ACHN (cell line): ENCODE measurements at regions not wholly inside any gene's neighbourhood (a gene's known extent, or its start where the extent isn't known, plus 50 kb on each side); places are given as distances from the start of the nearest gene placed in this dataset.

Source experiments
- DNase-seq: peaks from one replicate; pipeline ENCODE4 v3.0.0-alpha.2; 2015
- in situ Hi-C: cut with HindIII; loops from 2 replicates; pipeline ENCODE4 v1.10.0; 2017; ENCODE audit warnings: low sequenced_read_pairs, low pct_ligation_motif_present, low pct_unique_long_range_greater_than_20kb

DNA sequence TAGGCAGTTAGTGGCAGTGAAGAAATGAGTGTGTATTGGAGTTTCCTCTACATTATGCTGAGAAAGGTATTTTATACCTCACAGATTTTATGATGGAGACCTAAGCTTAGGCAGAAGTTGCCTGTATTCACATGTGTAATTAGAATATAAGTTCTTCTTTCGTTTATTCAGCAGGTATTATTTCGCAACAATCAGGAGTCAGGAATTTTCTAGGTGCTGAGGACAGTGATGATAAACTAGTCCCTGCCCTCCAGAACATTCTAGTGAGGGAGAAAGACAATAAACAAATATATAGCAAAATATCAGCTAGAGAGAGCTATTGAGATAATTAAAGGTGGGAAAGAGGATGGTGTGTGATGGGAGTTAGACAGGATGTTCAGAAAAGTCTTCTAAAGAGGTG, 345.7 kb downstream of the GRIN2B start:
- DNase-seq = no peak
- in situ Hi-C loops = no loop called here

DNA sequence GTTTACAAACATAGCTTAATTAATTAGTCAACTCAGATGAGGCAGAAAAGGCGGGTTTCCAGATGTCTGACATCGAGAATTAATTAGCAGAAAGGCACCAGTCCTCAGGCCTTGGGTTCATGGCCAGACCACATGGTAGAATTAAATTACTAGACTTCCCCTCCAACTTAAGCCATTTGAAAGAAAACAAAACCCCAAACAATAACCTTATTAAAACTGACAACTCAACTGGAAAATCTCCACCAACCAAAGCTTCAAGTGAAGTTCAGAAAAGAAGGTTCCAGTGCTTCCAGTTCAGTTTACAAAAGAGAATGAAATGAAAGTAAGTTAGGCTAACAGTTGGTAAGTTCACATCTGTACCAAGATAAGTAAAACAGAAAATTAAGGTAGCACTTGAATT, 349.5 kb downstream of the GRIN2B start:
- in situ Hi-C loops = no loop called here
- no peak for DNase-seq

DNA sequence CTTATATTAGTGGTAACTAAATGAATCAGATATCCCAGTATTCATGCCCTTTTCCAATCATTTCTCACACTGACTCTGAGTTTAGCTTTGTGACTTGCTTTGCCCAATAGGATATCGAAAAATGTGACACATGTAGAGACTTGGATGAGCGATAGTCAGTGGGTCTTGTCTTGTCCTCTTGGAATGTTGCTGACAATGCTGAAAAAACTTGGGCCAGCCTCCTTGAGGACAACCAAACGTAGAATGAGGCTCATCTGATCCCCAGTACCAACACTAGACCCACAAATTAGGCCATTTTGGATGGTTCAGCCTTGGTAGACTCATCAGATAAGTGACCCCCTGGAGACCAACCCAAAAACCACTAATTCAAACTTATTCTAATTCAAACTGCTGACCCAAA, 351.0 kb downstream of the GRIN2B start:
- in situ Hi-C loops = no loop called here
- DNase-seq = no peak

DNA sequence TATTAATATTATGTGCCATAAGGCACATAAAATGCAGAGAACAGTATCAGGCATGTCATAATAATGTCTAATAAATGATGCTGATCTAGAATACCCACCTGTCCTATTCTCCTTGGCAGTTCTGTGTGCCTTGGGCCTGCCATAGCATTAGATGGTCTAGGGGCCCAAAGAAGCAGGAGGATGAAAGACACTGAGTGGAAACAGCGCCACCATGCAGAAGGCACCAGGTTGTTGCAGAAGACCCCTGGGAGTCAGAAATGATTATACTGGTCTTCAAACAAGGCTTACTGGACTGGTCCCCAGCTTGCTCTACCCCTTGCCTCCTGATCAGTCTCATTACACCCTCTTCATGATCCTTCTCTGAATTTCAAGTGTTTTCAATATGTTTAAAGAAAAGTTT, 353.3 kb downstream of the GRIN2B start:
- no peak for DNase-seq
- in situ Hi-C loops = no loop called here

DNA sequence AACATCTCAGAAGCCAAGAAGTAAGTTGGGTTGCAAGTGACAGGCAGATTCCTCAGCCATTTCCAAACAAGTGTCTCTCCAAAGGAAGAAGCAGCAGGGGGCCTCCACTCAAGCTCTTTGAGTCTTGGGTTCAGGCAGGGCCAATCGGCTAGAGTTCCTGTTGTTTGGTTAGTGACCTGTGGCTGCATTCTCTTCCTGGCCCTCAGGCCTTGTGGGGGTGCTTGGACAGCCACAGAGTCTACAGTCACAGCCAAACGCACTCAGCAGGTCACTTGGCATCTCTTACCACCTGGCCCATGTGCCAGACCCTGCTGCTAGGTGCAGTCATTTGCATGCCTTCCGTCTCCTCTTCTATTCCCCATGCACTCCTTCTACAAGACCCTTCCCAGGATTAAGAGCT, 353.9 kb downstream of the GRIN2B start:
- DNase-seq = no peak
- in situ Hi-C loops = no loop called here

DNA sequence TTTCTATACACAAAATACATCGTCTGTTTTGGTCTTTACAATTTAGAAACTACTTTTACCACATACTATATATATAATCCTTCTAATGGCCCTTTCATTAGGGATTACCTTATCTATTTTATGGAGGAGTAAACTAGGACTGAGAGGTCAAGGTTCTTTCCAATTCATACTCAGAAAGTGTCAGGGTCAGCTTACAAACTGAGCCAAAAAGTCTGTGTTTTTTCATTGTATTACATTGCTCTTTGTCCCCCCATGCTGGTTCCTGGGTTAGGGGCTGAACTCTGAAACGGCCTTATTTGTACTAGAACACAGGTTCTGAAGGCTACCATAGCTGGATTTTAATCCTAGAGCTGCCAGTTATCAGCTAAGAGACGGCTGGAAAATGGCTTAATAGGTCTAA, 368.1 kb downstream of the GRIN2B start:
- in situ Hi-C loops = no loop called here
- DNase-seq = no peak

DNA sequence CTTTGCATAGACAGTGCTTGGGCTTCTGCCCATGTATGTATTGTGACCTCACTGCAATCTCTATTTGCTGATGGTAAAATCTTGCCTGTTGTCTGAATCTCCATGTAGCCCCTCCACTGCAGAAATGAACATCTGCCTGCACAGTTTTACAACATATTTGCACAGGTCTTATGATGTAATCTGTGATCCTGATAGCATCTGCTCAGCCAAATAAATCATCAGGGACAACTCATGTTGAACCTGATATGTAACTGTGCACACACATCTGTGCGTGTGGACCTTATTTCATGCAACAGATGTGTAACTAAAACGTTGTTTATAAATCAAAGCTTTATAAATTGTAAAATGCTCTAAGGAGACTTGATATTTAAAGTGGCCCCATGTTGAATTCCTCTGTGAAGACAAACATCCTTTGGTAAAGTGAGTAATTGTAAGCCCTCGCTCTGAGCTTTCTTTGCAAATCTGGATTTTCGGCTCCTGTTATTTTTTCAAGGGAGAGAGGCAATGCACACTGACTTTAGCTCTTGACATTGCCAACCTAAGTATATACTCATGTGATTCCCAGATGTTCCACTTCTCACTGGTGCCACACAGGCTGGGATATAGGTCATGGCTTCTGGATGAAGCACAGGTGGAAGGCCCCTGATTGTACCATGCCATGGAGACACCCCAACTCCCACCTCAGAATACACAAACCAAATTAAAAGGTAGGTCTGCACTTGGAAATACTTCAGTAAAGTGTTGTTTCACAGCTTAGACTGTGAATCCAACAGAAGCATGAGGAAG, 371.3 kb downstream of the GRIN2B start:
- DNase-seq = no peak
- in situ Hi-C loops = no loop called here

DNA sequence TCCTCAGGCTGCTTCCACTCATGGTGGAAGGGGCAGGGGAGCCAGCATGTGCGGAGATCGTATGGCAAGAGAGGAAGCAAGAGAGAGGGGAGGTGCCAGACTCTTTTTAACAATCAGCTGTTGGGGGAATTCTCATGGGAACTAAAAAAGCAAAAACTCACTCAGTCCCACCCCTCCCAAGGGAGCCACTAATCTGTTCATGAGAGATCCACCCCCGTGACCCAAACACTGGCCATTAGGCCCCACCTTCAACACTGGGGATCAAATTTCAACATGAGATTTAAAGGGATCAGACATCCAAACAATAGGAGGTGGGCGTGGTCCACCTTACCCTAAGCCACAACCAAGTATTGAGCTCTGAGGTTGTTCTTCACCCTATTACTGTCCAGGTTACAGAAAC, 375.1 kb downstream of the GRIN2B start:
- in situ Hi-C loops = no loop called here
- DNase-seq = no peak

DNA sequence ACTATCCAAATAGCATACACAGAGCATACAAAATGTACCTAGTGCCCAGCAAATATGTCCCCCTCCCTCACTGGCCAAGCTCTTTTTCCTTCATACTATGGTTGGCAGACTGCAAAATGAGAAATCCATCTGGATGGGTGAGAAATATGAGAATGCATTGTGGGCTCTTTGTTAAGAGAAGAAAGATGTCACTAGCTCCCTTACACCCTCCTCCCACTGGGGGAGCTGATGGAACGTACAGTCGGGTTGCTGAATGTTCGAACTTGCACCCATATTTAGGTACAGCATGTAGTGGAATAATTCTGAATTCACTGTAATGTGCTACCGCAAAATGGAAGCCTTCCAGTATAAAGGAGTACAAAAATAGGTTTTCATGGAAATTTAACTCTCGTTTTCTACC, 377.4 kb downstream of the GRIN2B start:
- in situ Hi-C loops = no loop called here
- DNase-seq = no peak

DNA sequence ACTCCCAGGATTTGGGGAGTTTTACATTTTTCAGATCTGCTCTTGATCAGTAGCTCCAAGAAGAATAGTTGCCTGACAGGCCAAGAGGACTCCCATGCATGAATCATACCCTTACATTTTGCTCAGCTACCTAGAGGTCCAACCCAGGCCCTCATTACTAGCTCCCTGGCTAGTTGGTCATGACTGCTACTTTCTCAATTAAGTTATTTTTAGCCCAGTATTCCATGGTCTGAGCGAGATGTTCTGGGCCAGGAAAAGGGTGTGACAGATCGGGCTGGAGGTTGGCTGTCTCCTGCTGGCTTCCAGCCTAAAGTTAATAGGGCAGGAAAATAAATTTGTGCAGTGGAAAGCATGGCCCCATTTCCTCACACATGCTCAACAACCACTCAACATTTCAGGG, 379.2 kb downstream of the GRIN2B start:
- in situ Hi-C loops = no loop called here
- no peak for DNase-seq

DNA sequence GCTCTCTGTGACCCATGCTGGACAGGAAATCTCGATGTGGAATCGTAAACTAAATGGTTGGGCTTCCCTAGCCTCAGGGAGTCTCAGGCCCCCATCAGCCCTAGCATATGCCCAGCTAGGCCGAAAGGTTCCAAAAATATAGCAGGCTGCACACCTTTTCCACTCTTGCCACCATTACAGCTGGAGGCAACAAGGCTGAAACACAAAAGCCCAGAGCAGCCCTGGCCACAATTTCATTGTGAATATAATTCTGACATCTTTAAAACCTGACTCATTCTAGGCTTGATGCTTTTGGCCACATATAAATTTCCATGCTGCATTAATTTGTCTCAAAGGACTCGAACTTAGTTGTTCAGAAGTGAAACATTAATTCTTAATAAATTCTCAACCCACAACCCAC, 382.2 kb downstream of the GRIN2B start:
- no peak for DNase-seq
- in situ Hi-C loops = no loop called here

DNA sequence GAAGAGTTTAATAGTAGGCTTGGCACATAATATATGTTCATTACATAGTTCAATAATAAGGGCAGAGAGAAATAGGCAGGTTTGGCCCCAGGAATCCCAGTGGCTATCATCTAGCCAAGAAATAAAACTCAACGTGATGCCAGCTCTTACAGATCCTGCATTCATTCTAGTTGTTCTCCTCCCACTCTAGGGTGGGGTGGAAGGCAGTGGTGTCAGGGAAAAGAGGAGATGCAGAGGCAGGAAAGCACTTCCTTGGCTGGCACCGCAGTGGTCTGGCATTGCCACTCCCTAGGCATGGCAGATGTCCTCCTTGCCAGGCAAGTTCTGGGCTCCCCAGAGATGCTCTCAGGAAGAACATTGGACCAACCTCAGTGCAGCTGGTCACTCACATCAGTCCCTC, 383.6 kb downstream of the GRIN2B start:
- in situ Hi-C loops = no loop called here

DNA sequence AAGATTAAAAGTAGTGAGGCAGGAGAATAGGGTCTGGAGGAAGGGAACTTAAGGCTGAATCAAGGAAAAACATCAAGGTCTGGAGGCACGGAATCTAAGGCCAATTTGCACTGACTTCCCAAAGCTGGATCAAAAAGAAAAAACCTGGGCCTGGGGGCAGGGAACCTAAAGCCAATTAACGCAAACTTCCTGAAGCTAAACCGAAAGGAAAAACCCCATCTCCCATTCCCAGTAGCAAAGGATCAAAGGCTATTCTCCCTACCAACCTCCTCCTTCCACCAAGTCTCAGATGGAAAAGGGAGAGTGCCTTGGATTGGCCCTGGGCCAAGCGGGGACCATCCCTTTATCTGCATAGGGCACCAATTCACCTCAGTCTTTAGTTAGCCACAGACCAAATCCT, 384.2 kb downstream of the GRIN2B start:
- in situ Hi-C loops = no loop called here
- DNase-seq = no peak

More for the DNA sequence above, 383.6 kb downstream of the GRIN2B start:
- DNase-seq = no peak

DNA sequence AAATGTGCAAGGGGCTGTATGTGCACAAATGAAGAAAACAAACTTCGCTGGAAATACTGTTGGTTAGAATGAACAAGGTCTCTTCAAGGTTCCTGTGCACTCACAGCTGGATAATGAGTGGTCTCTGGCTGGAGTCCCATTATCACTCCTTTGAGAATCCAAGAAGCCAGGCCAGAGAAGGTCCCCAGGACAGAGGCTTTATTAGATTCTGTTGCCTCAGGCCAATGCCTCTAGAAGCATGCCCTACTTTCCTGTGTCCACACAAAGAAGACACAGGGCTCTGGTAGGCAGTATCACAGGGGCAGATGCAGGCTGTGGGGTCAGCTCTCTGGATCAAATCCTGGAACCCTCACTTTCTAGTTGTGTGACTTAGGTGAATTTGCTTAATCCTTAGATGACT, 384.7 kb downstream of the GRIN2B start:
- DNase-seq = no peak
- in situ Hi-C loops = no loop called here

DNA sequence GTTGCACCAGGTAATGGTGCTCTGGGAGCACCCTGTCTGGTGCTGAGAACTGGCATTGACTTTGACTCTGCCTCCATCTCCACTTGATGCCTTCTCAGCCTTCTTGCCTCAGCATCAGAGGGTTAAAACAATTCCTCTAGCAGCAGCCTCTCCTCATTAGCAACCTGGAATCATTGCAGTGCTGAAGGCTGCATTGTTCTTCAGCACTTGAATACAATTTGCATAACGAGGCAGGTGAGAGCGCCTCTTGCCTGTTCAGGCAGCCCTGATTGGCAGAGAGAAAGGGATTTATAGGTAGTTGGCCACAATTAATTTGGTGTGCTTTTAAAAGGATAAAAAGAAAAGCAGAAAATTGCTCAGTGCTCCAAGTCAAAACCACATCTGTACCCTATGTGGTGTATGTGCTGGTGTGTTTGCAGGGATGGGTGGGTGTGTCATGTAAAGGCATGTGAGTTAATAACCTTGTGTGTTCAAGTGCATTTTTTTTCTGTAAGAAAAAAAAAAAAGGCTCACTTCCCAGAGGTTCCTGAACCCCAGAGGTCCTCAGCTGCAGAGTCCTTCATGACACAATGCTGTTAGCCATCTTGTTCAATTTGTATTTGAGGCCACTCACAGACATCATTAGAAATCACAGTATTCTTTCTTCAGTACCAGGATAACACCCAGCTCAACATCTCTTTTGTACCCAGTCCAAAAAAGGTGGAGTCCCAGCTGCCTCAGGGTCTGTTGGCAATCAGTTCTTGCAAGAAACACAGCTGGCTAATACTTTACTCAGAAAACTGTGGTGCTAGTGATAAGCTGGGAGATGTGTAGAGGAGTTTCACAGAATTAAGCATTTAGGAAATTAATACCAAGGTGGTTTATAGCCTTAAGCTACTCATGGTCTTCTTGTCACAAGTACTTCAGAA, 385.6 kb downstream of the GRIN2B start:
- in situ Hi-C loops = no loop called here
- DNase-seq = no peak

DNA sequence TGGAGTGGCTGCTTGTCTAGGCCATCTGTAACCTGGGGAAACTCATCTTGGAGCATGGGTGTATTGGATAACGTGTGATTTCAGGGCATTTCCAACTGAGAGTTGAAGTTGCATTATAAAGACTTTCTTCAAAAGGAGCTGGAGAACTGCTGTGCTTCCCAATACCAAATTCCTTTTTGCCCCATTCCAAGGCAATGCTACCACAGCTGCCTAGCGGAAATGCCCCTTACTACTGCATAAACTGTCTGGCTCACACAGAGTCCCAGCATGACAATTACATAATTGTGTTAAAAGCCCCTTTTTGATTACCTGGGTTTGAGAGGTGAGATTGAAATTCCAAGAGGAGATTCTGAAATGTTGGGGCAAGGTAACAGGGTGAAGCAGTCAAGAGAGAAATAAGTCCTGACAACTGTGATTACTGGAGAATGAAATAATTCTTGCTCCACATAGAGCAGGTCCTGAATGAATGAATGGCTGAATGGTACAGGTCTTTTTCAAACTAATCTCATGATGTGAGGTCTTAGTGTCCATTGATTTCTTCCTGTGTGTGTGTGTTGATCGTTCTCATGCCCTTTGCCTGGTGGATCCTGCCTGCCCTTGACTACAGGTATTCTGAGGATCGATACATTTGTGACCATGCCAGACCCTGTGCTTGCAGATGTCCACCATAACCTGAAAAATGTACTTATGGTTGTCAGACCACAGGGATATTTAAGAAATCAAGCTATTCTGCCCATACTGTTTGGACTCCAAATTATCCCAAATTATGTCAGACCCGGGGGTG, 386.5 kb downstream of the GRIN2B start:
- in situ Hi-C loops = no loop called here
- no peak for DNase-seq

DNA sequence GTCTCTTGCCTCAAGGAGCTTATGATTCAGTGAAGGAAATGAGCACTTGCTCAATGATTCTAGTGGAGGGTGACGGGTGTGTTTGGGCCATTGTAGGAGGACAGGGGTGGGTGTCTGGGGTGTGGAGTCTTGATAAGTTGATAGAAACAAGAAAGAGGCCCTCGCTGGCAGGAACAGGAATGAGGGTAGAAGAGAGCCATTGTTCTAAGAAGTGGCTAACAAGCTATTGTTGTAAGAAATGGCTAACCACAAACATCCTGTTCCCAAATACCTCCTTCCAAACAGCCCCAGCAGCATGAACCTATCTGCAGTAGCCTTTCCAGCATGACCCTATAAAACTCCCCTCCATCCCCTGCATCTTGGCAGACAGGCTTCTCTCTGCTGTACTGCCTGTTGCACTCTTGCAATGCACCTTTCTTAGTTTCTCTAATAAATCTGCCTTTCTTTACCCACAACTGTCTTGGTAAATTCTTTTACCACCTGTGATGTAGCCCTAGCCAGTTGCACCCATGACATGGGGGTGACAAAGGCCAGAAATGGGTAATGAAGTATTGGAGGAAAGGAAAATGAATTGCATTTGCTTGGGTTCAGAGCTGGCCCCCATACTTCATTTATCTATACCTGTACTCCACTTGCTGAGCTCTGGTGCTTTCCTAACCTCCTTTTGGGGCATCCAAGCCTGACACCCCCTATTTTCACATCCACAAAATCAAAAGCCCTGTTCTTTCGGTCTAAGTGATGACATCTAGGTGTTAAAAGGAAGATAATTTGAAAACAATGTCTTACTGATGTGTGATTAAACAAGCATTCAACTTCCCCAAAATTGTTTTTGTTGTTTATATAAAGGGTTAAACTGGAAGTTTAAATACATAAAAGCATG, 389.1 kb downstream of the GRIN2B start:
- DNase-seq = no peak
- in situ Hi-C loops = no loop called here

DNA sequence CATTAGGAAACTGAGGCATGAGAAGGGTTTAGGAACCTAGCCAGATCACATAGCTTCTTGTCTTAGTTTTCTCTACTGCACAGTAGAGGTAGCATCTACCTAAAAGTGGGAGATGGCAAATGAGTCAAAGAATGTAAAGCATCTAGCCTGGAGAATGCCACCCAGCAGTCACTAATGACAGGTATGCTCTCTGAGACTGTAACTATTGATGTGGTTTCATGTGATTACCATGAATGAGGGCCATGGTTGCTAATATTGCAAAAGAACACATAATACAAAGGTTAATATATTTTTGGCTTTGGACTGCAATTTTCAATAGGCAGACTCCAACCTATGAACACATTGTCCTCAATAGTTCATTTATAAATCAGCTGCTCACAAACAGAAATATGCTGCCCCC, 389.9 kb downstream of the GRIN2B start:
- DNase-seq = no peak
- in situ Hi-C loops = no loop called here
